ENCODE measurements at regions not wholly inside any gene's neighbourhood (a gene's known extent, or its start where the extent isn't known, plus 50 kb on each side); places are given as distances from the start of the nearest gene placed in this dataset.

- Histone ChIP-seq H3K4me1 (peaks cover 0 to 2% (median 0%) of the 10 kb centered on the region in 4 donors), H3K9me3 (no peaks in the 10 kb centered on the region), H3K27ac (no peak overlapping the region), H3K4me3 (no peak overlapping the region), H3K27me3 (no peaks in the 10 kb centered on the region), H3K36me3 (no peaks in the 10 kb centered on the region)
- DNase-seq = no peak
- no peak for TF ChIP-seq CTCF (IDR thresholded peaks at IDR 0.05)
- intact Hi-C loops (cut with DNase I; ENCODE audit: low total_unique reads) = no loop called here
These were observed 92.4 kb downstream of the CLDN1 start for GRCh38 chr3:190229632-190230424.

- H3K9me3 ChIP-seq = no peaks in the 10 kb centered on the region
- intact Hi-C loops (cut with DNase I; ENCODE audit: low total_unique reads) = no loop called here
- H3K4me3 ChIP-seq = no peak overlapping the region
- H3K27ac ChIP-seq = no peak overlapping the region
- peaks cover 0 to 2% (median 0%) of the 10 kb centered on the region in 4 donors for H3K4me1 ChIP-seq
- TF ChIP-seq CTCF (IDR thresholded peaks at IDR 0.05) = no peak
- no peaks in the 10 kb centered on the region for H3K36me3 ChIP-seq
- no peak for DNase-seq
- H3K27me3 ChIP-seq = no peaks in the 10 kb centered on the region
These were observed 95.2 kb downstream of the CLDN1 start for GRCh38 chr3:190227064-190227463.

GRCh38 chr3:190224863-190225692 lies 97.2 kb downstream of the CLDN1 start:
- no peaks in the 10 kb centered on the region for H3K36me3 ChIP-seq
- H3K27me3 ChIP-seq = no peaks in the 10 kb centered on the region
- no peaks in the 10 kb centered on the region for H3K9me3 ChIP-seq
- intact Hi-C loops (cut with DNase I; ENCODE audit: low total_unique reads) = no loop called here
- peak; percentile 46 to 47 for TF ChIP-seq CTCF (IDR thresholded peaks at IDR 0.05)
- no peaks in the 10 kb centered on the region for H3K4me1 ChIP-seq
- no peak overlapping the region for H3K4me3 ChIP-seq
- H3K27ac ChIP-seq = no peak overlapping the region
- no peak for DNase-seq

GRCh38 chr3:190224456-190224855 lies 97.8 kb downstream of the CLDN1 start:
- Histone ChIP-seq H3K4me3 (no peak overlapping the region), H3K27ac (no peak overlapping the region), H3K36me3 (no peaks in the 10 kb centered on the region), H3K4me1 (no peaks in the 10 kb centered on the region), H3K27me3 (no peaks in the 10 kb centered on the region), H3K9me3 (no peaks in the 10 kb centered on the region)
- no peak for TF ChIP-seq CTCF (IDR thresholded peaks at IDR 0.05)
- no peak for DNase-seq
- intact Hi-C loops (cut with DNase I; ENCODE audit: low total_unique reads) = no loop called here

- Histone ChIP-seq H3K27ac (no peak overlapping the region), H3K27me3 (no peaks in the 10 kb centered on the region), H3K4me3 (no peak overlapping the region), H3K4me1 (no peaks in the 10 kb centered on the region), H3K9me3 (no peaks in the 10 kb centered on the region), H3K36me3 (no peaks in the 10 kb centered on the region)
- intact Hi-C loops (cut with DNase I; ENCODE audit: low total_unique reads) = no loop called here
- TF ChIP-seq CTCF (IDR thresholded peaks at IDR 0.05) = no peak
- DNase-seq = no peak
These were observed 99.3 kb downstream of the CLDN1 start for GRCh38 chr3:190222916-190223315.

Measured in tibial artery (tissue), 4 donors.